GM12878 (cell line): ENCODE measurements at regions not wholly inside any gene's neighbourhood (a gene's known extent, or its start where the extent isn't known, plus 50 kb on each side); places are given as distances from the start of the nearest gene placed in this dataset.

Experiments used
- ATAC-seq: fragments of 200-7000 bp; cut with Tn5 transposase; 3 replicates; pipeline ENCODE4 v1.9.1; 2020; ENCODE audit warnings: mild to moderate bottlenecking, moderate library complexity
- BruUV-seq: library from RNA; stranded (reverse); fragments of 400-500 nt; replicated peaks from 2 replicates; lab custom pipeline; 2021; lab: Mats Ljungman, UMichigan
- CTCF ChIA-PET: fragments of 300-600 bp; sonication (Branson Sonifier 250); formaldehyde crosslinking; extraction: SDS; loops from one replicate; lab custom pipeline; 2021; ENCODE audit warnings: inconsistent platforms; lab: Yijun Ruan, JAX
- POLR2A ChIA-PET: fragments of 350-600 bp; formaldehyde crosslinking; extraction: SDS; loops from one replicate; lab custom pipeline; 2021; ENCODE audit warnings: inconsistent platforms; lab: Charles Lee
- RAD21 ChIA-PET: fragments of 300-600 bp; sonication (Branson Sonifier 250); formaldehyde crosslinking; loops from one replicate; lab custom pipeline; 2023; ENCODE audit warnings: antibody characterized with exemption; ENCODE audit not compliant: unreplicated experiment; lab: Charles Lee
- SMC1A ChIA-PET: fragments of 300-600 bp; sonication (Branson Sonifier 250); formaldehyde crosslinking; loops from one replicate; lab custom pipeline; 2023; ENCODE audit not compliant: unreplicated experiment, uncharacterized antibody; lab: Charles Lee
- DNase-seq: peaks from one replicate; pipeline ENCODE4 v3.0.0-alpha.2; 2011; ENCODE audit warnings: low read depth, low spot score
- FAIRE-seq: peaks from 3 replicates; lab custom pipeline; 2011; peaks lifted over from hg19 to GRCh38; lab: Jason Lieb, UNC
- H2AFZ ChIP-seq: 2 replicates; pipeline ENCODE4 v1.6.0; 2011; ENCODE audit warnings: low read depth, low read length, control low read depth; ENCODE audit not compliant: control insufficient read depth
- H3K27ac ChIP-seq: 2 replicates; pipeline ENCODE4 v1.5.1; 2011; ENCODE audit warnings: control low read depth; ENCODE audit not compliant: control insufficient read depth, insufficient read depth
- H3K27me3 ChIP-seq, 2 experiments: replicated peaks in 1 of 2; 2 replicates each; pipeline versions ENCODE4 v1.6.0 to v1.6.1; 2011; ENCODE audit warnings: low read length in 1 of 2; ENCODE audit not compliant: control insufficient read depth in 2 of 2, insufficient read depth in 2 of 2
- H3K36me3 ChIP-seq, 2 experiments: 2 replicates each; pipeline ENCODE4 v1.5.1; 2011; ENCODE audit warnings: low read length in 1 of 2; ENCODE audit not compliant: control insufficient read depth in 2 of 2, insufficient read depth in 2 of 2
- H3K4me1 ChIP-seq: 2 replicates; pipeline ENCODE4 v1.6.1; 2011; ENCODE audit warnings: mild to moderate bottlenecking, low read length, moderate library complexity, mixed read lengths; ENCODE audit not compliant: control insufficient read depth, insufficient read depth
- H3K4me2 ChIP-seq: 2 replicates; pipeline ENCODE4 v1.6.0; 2011; ENCODE audit warnings: control low read depth; ENCODE audit not compliant: control insufficient read depth, insufficient read depth
- H3K4me3 ChIP-seq: fragments of 200-600 bp; sonication (generic); 2 replicates; pipeline ENCODE4 v1.5.1; 2016
- H3K79me2 ChIP-seq: 2 replicates; pipeline ENCODE4 v1.6.0; 2011; ENCODE audit warnings: low read length; ENCODE audit not compliant: control insufficient read depth, insufficient read depth
- H3K9ac ChIP-seq: 2 replicates; pipeline ENCODE4 v1.8.0; 2011; ENCODE audit warnings: low read length, control low read depth, mixed read lengths; ENCODE audit not compliant: control insufficient read depth, insufficient read depth
- H3K9me3 ChIP-seq: replicated peaks from 3 replicates; pipeline ENCODE4 v1.5.1; 2011; ENCODE audit warnings: mild to moderate bottlenecking, low read length; ENCODE audit not compliant: control insufficient read depth, insufficient read depth
- H4K20me1 ChIP-seq: 2 replicates; pipeline ENCODE4 v1.6.0; 2011; ENCODE audit not compliant: control insufficient read depth, insufficient read depth
- CREB1 ChIP-seq: IDR thresholded peaks from 2 replicates; pipeline ENCODE4 v1.6.1; 2012; ENCODE audit warnings: low read depth, mild to moderate bottlenecking, inconsistent platforms
- ESRRA ChIP-seq: IDR thresholded peaks from 2 replicates; pipeline ENCODE4 v1.6.1; 2012; ENCODE audit warnings: mild to moderate bottlenecking, low read length, improper control_type of control experiment
- FOXK2 ChIP-seq: fragments of 450-650 bp; IDR thresholded peaks from 2 replicates; pipeline ENCODE4 v1.6.1; 2017; ENCODE audit warnings: mild to moderate bottlenecking, moderate library complexity
- GATAD2B ChIP-seq: fragments of 450-650 bp; conservative IDR thresholded peaks from 2 replicates; pipeline ENCODE4 v1.6.1; 2017; ENCODE audit warnings: low read depth, mild to moderate bottlenecking, moderate library complexity
- IRF3 ChIP-seq: fragments of 450-650 bp; IDR thresholded peaks from 2 replicates; pipeline ENCODE4 v1.6.1; 2014; ENCODE audit warnings: mild to moderate bottlenecking
- JUND ChIP-seq: IDR thresholded peaks from 2 replicates; pipeline ENCODE4 v1.6.1; 2012; ENCODE audit warnings: low read depth, mild to moderate bottlenecking, low read length, improper control_type of control experiment, moderate library complexity
- NFYB ChIP-seq: IDR thresholded peaks from 2 replicates; pipeline ENCODE4 v1.6.1; 2011; ENCODE audit warnings: low read depth, mild to moderate bottlenecking, low read length, improper control_type of control experiment, moderate library complexity; ENCODE audit not compliant: insufficient read depth
- NKRF ChIP-seq: fragments of 450-650 bp; conservative IDR thresholded peaks from 2 replicates; pipeline ENCODE4 v1.6.1; 2017; ENCODE audit warnings: mild to moderate bottlenecking, moderate library complexity
- NRF1 ChIP-seq: conservative IDR thresholded peaks from 2 replicates; pipeline ENCODE4 v1.6.1; 2011; ENCODE audit warnings: mild to moderate bottlenecking, low read depth, low read length, improper control_type of control experiment
- POLR2AphosphoS2 ChIP-seq: IDR thresholded peaks from 2 replicates; pipeline ENCODE4 v1.6.1; 2011; ENCODE audit warnings: low read depth, mild to moderate bottlenecking, low read length, improper control_type of control experiment, moderate library complexity
- SREBF2 ChIP-seq: IDR thresholded peaks from 2 replicates; pipeline ENCODE4 v1.6.1; 2012; ENCODE audit warnings: mild to moderate bottlenecking, low read length
- ZNF217 ChIP-seq: fragments of 450-650 bp; IDR thresholded peaks from 2 replicates; pipeline ENCODE4 v1.6.1; 2017; ENCODE audit warnings: antibody characterized with exemption, mild to moderate bottlenecking
- WGBS: methylation state at CpG from one replicate; pipeline ENCODE4 v1.1.6; 2016; ENCODE audit warnings: low lambda C conversion rate; ENCODE audit not compliant: insufficient replicate concordance, insufficient coverage; ENCODE audit errors: missing lambda C conversion rate; 5-methylcytosine and 5-hydroxymethylcytosine counted together
- in situ Hi-C: fragments of 300-500 bp; cut with MboI; formaldehyde crosslinking; loops from 9 replicates; pipeline ENCODE4 v1.14.3; 2018; ENCODE audit warnings: mixed read lengths
- intact Hi-C: fragments of 100-400 bp; cut with micrococcal nuclease; formaldehyde crosslinking; loops from one replicate; pipeline ENCODE4 v1.14.2; 2022; ENCODE audit not compliant: unreplicated experiment
- TF ChIP-seq, protein P1 (sequence below): fragments of 450-650 bp; formaldehyde crosslinking; IDR thresholded peaks from 2 replicates; pipeline ENCODE4 v1.4.0; 2022; ENCODE audit warnings: mild to moderate bottlenecking, moderate library complexity
- TF ChIP-seq, protein P2 (sequence below): fragments of 450-650 bp; formaldehyde crosslinking; IDR thresholded peaks from 2 replicates; pipeline ENCODE4 v1.5.0; 2022; ENCODE audit warnings: mild to moderate bottlenecking, missing genetic modification characterization

DNA sequence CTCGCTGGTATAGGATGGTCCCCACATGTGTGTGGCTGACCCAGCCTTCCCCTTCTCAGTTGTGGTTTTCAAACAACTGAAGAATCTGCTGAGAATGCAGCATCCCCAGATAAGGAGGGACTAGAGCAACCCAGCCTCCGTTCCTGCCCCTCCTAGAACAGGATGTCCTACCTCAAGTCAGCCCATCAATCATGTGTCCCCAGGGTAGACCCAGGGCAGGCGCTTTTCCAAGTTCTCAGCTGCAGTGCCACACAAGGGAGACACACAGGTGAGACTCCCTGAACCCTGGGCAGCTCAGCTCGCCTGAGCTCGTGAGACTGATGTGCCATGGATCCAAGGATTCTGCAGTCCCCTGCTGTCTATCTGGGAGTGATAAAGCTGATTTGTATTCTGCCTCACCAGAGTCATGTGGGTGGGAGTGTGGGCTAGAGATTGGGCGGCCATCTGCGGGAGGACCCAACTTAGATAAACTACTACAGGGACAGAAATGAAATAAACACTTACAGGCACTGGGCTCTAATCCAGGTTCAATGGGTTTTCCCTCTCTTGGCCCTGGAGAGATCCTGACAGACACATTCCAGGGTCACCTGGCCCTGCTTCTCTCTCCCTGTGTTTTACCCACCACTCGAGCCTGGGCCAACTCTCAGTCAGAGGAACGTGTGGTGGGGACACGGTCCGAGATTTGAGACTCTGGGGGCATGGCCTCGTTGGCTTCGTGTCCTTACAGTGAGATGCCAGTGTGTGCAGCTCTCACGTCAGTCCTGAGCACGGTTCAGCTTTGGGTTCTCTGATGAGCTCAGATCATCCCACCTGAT lies 303.5 kb upstream of the SFSWAP start:
- BruUV-seq, result no TSS peak
- TF ChIP-seq, protein P1, sequence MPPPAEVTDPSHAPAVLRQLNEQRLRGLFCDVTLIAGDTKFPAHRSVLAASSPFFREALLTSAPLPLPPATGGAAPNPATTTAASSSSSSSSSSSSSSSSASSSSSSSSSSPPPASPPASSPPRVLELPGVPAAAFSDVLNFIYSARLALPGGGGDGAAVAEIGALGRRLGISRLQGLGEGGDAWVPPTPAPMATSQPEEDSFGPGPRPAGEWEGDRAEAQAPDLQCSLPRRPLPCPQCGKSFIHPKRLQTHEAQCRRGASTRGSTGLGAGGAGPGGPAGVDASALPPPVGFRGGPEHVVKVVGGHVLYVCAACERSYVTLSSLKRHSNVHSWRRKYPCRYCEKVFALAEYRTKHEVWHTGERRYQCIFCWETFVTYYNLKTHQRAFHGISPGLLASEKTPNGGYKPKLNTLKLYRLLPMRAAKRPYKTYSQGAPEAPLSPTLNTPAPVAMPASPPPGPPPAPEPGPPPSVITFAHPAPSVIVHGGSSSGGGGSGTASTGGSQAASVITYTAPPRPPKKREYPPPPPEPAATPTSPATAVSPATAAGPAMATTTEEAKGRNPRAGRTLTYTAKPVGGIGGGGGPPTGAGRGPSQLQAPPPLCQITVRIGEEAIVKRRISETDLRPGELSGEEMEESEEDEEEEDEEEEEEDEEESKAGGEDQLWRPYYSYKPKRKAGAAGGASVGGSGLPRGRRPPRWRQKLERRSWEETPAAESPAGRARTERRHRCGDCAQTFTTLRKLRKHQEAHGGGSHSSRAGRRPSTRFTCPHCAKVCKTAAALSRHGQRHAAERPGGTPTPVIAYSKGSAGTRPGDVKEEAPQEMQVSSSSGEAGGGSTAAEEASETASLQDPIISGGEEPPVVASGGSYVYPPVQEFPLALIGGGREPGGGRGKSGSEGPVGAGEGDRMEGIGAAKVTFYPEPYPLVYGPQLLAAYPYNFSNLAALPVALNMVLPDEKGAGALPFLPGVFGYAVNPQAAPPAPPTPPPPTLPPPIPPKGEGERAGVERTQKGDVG (CRISPR knock-in tag), result no peak
- TF ChIP-seq JUND, result no peak
- TF ChIP-seq SREBF2, result no peak
- no peak for TF ChIP-seq NFYB
- TF ChIP-seq IRF3, result no peak
- no peak for TF ChIP-seq ESRRA
- TF ChIP-seq ZNF217, result no peak
- no peak for TF ChIP-seq GATAD2B
- TF ChIP-seq, protein P2, sequence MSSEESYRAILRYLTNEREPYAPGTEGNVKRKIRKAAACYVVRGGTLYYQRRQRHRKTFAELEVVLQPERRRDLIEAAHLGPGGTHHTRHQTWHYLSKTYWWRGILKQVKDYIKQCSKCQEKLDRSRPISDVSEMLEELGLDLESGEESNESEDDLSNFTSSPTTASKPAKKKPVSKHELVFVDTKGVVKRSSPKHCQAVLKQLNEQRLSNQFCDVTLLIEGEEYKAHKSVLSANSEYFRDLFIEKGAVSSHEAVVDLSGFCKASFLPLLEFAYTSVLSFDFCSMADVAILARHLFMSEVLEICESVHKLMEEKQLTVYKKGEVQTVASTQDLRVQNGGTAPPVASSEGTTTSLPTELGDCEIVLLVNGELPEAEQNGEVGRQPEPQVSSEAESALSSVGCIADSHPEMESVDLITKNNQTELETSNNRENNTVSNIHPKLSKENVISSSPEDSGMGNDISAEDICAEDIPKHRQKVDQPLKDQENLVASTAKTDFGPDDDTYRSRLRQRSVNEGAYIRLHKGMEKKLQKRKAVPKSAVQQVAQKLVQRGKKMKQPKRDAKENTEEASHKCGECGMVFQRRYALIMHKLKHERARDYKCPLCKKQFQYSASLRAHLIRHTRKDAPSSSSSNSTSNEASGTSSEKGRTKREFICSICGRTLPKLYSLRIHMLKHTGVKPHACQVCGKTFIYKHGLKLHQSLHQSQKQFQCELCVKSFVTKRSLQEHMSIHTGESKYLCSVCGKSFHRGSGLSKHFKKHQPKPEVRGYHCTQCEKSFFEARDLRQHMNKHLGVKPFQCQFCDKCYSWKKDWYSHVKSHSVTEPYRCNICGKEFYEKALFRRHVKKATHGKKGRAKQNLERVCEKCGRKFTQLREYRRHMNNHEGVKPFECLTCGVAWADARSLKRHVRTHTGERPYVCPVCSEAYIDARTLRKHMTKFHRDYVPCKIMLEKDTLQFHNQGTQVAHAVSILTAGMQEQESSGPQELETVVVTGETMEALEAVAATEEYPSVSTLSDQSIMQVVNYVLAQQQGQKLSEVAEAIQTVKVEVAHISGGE (CRISPR knock-in tag), result no peak
- no peak for TF ChIP-seq NRF1
- no peak for TF ChIP-seq POLR2AphosphoS2
- TF ChIP-seq CREB1, result no peak
- TF ChIP-seq NKRF, result no peak
- no peak for TF ChIP-seq FOXK2
- ATAC-seq, result no peak

More for the DNA sequence above, 303.5 kb upstream of the SFSWAP start:
- no peak for FAIRE-seq
- in situ Hi-C loops (no loop called here), intact Hi-C loops (no loop called here)
- H4K20me1 ChIP-seq, result no peaks in the 10 kb centered on the region
- no peak overlapping the region for H3K27ac ChIP-seq
- H3K36me3 ChIP-seq, result no peaks in the 10 kb centered on the region
- no peak overlapping the region for H3K4me3 ChIP-seq
- RAD21 ChIA-PET, result no interaction called here
- no peaks in the 10 kb centered on the region for H3K79me2 ChIP-seq
- POLR2A ChIA-PET, result no interaction called here
- no peaks in the 10 kb centered on the region for H3K9me3 ChIP-seq
- SMC1A ChIA-PET, result no interaction called here
- 18% methylated on average over 15 of the region's 15 CpGs for WGBS
- CTCF ChIA-PET, result no interaction called here
- no peaks in the 10 kb centered on the region; a peak in 1 of 4 replicates for H3K27me3 ChIP-seq
- no peak for DNase-seq
- no peak overlapping the region for H3K9ac ChIP-seq
- H2AFZ ChIP-seq, result no peak overlapping the region
- H3K4me2 ChIP-seq, result no peak overlapping the region
- no peaks in the 10 kb centered on the region for H3K4me1 ChIP-seq
